ENCODE measurements at regions not wholly inside any gene's neighbourhood (a gene's known extent, or its start where the extent isn't known, plus 50 kb on each side); places are given as distances from the start of the nearest gene placed in this dataset.

DNA sequence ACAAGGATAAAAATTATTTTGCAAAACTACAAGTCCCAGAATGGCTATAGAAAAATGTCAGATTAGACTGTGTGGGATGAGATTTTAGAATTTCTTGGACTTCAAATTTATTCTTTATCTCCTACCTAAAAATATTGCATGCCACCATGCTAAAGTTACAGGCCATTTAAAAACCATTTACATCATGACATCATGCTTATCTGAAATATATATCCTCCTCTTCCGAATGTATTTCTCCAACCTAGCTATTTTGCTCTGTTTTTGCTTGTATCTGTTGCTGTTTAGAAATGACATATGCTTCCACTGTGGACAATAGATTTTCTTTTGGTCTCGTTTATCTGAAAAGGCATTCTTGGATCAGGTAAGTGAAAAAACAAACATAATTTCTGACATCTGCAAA lies 471.7 kb downstream of the LRFN5 start:
- TF ChIP-seq EZH2phosphoT487 (IDR thresholded peaks at IDR 0.05; ENCODE audit: borderline replicate concordance, low read depth) = no peak
- TF ChIP-seq, protein P1, sequence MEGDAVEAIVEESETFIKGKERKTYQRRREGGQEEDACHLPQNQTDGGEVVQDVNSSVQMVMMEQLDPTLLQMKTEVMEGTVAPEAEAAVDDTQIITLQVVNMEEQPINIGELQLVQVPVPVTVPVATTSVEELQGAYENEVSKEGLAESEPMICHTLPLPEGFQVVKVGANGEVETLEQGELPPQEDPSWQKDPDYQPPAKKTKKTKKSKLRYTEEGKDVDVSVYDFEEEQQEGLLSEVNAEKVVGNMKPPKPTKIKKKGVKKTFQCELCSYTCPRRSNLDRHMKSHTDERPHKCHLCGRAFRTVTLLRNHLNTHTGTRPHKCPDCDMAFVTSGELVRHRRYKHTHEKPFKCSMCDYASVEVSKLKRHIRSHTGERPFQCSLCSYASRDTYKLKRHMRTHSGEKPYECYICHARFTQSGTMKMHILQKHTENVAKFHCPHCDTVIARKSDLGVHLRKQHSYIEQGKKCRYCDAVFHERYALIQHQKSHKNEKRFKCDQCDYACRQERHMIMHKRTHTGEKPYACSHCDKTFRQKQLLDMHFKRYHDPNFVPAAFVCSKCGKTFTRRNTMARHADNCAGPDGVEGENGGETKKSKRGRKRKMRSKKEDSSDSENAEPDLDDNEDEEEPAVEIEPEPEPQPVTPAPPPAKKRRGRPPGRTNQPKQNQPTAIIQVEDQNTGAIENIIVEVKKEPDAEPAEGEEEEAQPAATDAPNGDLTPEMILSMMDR (IDR thresholded peaks at IDR 0.05) = no peak
- TF ChIP-seq RAD21 (IDR thresholded peaks at IDR 0.05; ENCODE audit: low read length) = no peak
- TF ChIP-seq, protein P2, sequence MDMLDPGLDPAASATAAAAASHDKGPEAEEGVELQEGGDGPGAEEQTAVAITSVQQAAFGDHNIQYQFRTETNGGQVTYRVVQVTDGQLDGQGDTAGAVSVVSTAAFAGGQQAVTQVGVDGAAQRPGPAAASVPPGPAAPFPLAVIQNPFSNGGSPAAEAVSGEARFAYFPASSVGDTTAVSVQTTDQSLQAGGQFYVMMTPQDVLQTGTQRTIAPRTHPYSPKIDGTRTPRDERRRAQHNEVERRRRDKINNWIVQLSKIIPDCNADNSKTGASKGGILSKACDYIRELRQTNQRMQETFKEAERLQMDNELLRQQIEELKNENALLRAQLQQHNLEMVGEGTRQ (IDR thresholded peaks at IDR 0.05; ENCODE audit: borderline replicate concordance, low read depth, low read length) = no peak

Data from SK-N-SH (cell line).